Duodenal mucosa (tissue), 2 donors: ENCODE measurements at regions not wholly inside any gene's neighbourhood (a gene's known extent, or its start where the extent isn't known, plus 50 kb on each side); places are given as distances from the start of the nearest gene placed in this dataset.

Experiments used
- H3K27ac ChIP-seq: one replicate; pipeline ENCODE4 v1.7.0; 2013; ENCODE audit warnings: low read depth, low read length
- H3K27me3 ChIP-seq, 2 donors: one replicate each; pipeline ENCODE4 v1.7.0; 2013; ENCODE audit warnings: low read length in 2 of 2, control low read depth in 1 of 2; ENCODE audit not compliant: insufficient read depth in 2 of 2, control insufficient read depth in 1 of 2
- H3K36me3 ChIP-seq, 2 donors: one replicate each; pipeline ENCODE4 v1.7.0; 2013; ENCODE audit warnings: low read length in 2 of 2, control low read depth in 1 of 2; ENCODE audit not compliant: insufficient read depth in 2 of 2, control insufficient read depth in 1 of 2
- H3K4me1 ChIP-seq, 2 donors: one replicate each; pipeline ENCODE4 v1.7.0; 2013; ENCODE audit warnings: low read length in 2 of 2, control low read depth in 1 of 2; ENCODE audit not compliant: insufficient read depth in 2 of 2, control insufficient read depth in 1 of 2
- H3K4me3 ChIP-seq, 2 donors: one replicate each; pipeline ENCODE4 v1.7.0; 2013; ENCODE audit warnings: low read length in 2 of 2, low read depth in 1 of 2
- H3K9ac ChIP-seq, 2 donors: one replicate each; pipeline ENCODE4 v1.7.0; 2013; ENCODE audit warnings: low read length in 2 of 2, low read depth in 1 of 2
- H3K9me3 ChIP-seq, 2 donors: one replicate each; pipeline ENCODE4 v1.7.0; 2013; ENCODE audit warnings: low read length in 2 of 2, control low read depth in 1 of 2; ENCODE audit not compliant: control insufficient read depth in 1 of 2

DNA sequence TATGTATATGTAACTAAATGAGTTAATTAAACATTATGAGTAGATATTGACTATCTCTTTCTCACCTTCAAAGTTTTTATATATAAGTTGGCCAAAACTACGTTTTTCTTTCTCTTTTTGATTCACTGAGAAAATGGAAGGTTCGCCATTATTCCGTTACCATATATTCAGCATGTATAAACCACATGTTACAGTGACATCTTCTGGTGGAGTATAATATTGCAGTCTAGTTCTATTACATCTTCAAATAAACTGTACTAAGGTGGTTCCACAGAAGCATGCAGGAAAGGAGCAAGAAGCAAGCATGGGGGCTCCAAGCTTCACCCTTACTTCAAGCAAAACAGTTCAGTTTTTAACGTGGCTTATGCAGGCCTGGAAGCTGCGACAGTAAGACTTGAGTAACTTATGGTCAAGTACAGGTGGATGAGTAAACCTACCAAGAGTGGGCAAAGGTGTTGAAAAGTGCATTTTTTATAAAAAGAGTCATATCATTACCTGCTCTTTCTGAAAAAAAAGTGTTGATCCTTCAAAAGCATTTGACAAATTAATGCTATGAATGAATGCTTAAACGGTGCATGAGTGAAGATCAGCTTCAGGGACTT, 129.8 kb upstream of the RAB6C start:
- Histone ChIP-seq H3K27ac (no peak overlapping the region), H3K9ac (no peak overlapping the region), H3K4me3 (no peak overlapping the region), H3K36me3 (no peaks in the 10 kb centered on the region), H3K9me3 (no peaks in the 10 kb centered on the region), H3K4me1 (no peaks in the 10 kb centered on the region), H3K27me3 (no peaks in the 10 kb centered on the region)

DNA sequence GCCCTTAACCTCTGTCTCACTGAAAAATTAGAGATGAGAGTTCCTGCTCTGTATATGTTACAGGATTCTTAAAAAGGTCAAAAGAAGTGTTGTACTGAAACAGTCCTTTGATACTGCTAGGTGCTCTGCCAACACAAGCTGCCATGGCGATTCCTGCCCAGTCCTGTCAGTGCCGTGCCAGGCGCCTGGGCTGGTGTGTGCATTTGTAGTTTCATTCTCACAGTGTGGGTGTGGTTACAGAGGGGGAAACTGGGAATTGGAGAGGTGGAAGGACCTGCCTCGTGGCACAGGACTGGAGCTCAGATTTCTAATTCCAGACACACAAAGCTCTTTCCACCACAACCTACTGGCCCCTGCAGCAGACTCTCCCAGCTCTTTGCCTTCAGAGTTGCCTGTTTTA, 122.3 kb upstream of the RAB6C start:
- Histone ChIP-seq H3K9me3 (no peaks in the 10 kb centered on the region), H3K4me1 (no peaks in the 10 kb centered on the region), H3K27ac (no peak overlapping the region), H3K9ac (no peak overlapping the region), H3K27me3 (no peaks in the 10 kb centered on the region), H3K4me3 (no peak overlapping the region), H3K36me3 (no peaks in the 10 kb centered on the region)

DNA sequence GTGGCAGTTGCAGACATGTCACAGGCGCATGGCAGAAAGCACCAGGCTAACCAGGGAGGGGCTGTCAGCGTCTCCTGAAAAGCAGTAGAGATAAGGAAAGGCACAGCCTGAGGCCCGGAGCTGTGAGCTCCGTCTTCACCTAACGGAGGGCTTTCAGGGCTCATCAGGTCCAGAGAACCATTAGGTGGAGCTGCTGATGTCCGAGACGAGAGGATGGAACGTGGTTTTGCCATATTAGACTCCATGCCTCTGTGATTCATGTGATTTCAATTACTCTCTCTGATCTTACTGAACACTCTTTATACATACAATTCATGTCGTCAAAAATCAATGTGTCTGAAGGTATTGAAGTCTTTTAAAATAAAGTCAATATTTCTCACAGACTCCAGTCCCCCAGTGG, 120.3 kb upstream of the RAB6C start:
- no peak overlapping the region for H3K27ac ChIP-seq
- no peaks in the 10 kb centered on the region for H3K9me3 ChIP-seq
- no peak overlapping the region for H3K4me3 ChIP-seq
- no peaks in the 10 kb centered on the region for H3K36me3 ChIP-seq
- no peaks in the 10 kb centered on the region for H3K27me3 ChIP-seq
- H3K4me1 ChIP-seq = no peaks in the 10 kb centered on the region
- H3K9ac ChIP-seq = no peak overlapping the region

DNA sequence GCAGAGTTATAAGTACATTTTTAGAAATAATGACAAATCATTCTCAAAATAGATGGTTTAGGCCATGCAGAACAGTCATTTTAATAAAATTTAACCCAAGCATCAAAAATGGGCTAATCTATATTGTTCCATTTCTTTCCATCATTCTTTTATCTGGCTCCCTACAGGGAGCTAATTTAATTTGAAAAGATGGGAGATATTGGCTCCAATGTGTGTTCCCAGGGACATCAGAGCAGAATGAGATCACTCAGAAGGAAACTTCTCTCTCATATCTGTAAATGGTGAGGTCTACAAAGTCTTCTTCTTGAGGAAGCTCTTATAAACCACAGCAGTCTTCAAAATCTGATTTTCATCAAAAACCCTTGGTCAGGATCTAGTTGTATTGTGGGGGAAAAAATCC, 119.4 kb upstream of the RAB6C start:
- Histone ChIP-seq H3K9ac (no peak overlapping the region), H3K36me3 (no peaks in the 10 kb centered on the region), H3K27ac (no peak overlapping the region), H3K4me1 (no peaks in the 10 kb centered on the region), H3K27me3 (no peaks in the 10 kb centered on the region), H3K9me3 (no peaks in the 10 kb centered on the region), H3K4me3 (no peak overlapping the region)

DNA sequence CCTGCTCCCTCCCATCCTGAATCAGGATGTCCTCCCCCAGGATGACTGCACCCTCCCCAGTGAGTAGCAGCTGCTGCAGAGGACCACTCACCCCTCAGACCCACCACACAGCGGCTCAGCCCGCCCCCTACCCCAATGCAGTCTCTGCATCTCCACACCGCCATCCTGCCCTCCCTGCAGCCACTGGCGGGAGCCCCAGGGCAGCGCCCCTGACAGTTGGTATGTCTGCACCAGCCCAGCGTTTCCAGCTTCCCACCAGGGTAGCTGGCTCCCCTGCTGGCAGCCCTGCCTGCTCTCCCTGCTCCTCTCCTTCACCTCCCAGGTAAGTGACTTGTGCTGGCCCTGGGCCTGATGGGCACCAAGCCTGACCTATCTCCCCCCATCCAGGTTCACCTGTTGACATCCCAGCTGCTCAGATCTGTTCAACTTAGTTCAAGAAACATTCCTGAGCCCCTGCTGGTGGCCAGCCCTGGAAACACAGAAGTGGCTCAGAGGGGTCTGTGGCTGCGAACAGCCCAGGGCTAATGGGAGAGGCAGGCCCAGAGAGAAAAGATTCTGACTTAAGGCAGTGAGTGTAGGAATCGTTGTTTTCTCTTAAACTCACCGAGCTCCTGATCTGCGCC, 117.7 kb upstream of the RAB6C start:
- Histone ChIP-seq H3K9me3 (no peaks in the 10 kb centered on the region), H3K27ac (no peak overlapping the region), H3K36me3 (no peaks in the 10 kb centered on the region), H3K27me3 (no peaks in the 10 kb centered on the region), H3K9ac (no peak overlapping the region), H3K4me3 (no peak overlapping the region), H3K4me1 (no peaks in the 10 kb centered on the region)

DNA sequence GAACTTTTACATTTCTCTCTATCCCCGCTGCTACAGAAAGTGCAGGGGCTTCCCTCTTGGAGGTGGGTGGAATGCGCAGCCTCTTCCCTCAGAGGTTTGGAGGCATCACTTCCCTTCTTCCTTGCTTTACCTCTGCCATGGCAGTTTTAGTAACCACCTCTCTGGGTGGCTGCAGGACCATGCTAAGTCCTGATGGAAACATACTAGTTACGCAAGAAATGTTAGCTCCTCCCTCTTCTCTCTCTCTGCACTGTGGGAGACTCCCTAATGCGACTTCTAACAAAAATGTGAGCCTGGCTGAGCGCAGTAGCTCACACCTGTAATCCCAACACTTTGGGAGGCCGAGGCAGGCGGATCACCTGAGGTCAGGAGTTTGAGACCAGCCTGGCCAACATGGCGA, 116.8 kb upstream of the RAB6C start:
- Histone ChIP-seq H3K36me3 (no peaks in the 10 kb centered on the region), H3K4me1 (no peaks in the 10 kb centered on the region), H3K4me3 (no peak overlapping the region), H3K27me3 (no peaks in the 10 kb centered on the region), H3K9ac (no peak overlapping the region), H3K27ac (no peak overlapping the region), H3K9me3 (no peaks in the 10 kb centered on the region)

DNA sequence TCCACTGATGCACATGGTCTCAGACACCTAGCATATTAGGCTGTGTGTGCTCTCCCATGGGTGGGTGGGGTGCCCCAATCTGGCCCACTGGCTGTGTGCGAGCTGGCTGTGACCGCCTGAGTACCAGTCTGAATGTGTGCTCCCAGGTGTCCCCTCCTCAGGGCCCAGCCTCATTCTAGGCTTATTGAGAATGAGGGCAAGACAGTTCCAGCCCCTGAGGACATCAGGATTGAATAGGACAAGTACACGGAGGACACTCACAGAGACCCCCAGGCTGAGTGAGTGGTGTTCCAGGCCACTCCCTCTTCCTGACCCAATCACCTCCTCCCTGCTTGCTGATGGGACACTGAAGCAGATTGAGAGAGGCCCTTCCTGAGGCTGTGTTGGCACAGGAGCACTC, 116.1 kb upstream of the RAB6C start:
- H3K4me1 ChIP-seq = no peaks in the 10 kb centered on the region
- no peaks in the 10 kb centered on the region for H3K9me3 ChIP-seq
- no peaks in the 10 kb centered on the region for H3K27me3 ChIP-seq
- no peak overlapping the region for H3K4me3 ChIP-seq
- no peak overlapping the region for H3K9ac ChIP-seq
- H3K36me3 ChIP-seq = no peaks in the 10 kb centered on the region
- H3K27ac ChIP-seq = no peak overlapping the region

DNA sequence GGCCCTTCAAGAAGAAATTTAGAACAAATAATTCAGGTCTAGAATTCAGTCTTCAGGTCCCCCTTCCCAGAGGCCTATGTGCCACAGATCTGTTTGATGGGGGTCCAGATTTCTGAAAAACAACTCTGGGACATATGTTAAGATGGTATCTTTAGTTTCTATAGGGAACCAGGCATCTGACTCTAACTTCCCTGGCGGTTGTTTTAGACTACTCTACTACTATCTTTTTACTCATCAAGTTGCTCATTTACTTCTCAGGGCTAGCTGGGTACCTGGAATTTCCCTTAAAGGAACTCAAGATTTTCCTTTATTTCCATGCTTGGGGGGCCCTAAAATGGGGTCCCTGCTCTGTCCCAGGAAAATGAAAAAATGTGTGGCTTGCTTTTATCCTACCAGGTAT, 114.7 kb upstream of the RAB6C start:
- Histone ChIP-seq H3K4me1 (no peaks in the 10 kb centered on the region), H3K27me3 (no peaks in the 10 kb centered on the region), H3K36me3 (no peaks in the 10 kb centered on the region), H3K27ac (no peak overlapping the region), H3K4me3 (no peak overlapping the region), H3K9ac (no peak overlapping the region), H3K9me3 (no peaks in the 10 kb centered on the region)

DNA sequence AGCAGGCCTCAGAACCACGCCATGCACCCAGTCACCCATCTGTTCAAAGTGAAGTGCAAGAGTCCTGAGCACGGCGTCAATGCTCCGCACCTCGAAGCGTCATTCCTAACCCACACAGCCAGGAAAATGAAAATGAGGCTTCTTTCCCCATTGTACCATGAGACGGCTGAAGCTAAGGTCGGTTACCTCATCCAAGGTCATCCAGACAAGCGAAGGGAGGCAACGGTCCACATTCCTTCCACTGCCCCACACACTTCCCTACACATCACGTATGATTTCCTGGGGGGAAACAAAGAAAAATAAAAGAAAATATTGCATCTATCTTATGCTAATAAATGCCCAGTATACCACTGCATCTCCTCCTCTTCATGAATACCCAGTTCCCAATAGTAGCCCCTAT, 113.5 kb upstream of the RAB6C start:
- Histone ChIP-seq H3K36me3 (no peaks in the 10 kb centered on the region), H3K27ac (no peak overlapping the region), H3K4me3 (no peak overlapping the region), H3K9me3 (no peaks in the 10 kb centered on the region), H3K27me3 (no peaks in the 10 kb centered on the region), H3K9ac (no peak overlapping the region), H3K4me1 (no peaks in the 10 kb centered on the region)

DNA sequence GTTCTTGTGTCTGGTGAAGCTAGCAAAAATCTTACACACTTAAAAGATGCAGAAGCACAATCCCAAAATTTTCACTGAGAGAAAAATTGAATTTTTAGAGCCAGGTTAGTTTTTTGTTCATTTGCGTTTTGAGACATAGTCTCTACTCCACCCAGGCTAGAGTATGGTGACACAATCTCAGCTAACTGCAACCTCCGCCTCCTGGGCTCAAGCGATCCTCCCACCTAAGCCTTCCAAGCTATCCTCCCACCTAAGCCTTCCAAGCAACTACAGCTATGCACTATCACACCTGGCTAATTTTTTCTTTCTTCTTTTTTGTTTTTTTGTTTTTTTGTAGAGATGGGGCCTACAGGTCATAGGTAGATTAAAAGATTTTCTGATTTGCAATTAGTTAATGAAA, 113.1 kb upstream of the RAB6C start:
- no peaks in the 10 kb centered on the region for H3K9me3 ChIP-seq
- H3K4me1 ChIP-seq = no peaks in the 10 kb centered on the region
- H3K27me3 ChIP-seq = no peaks in the 10 kb centered on the region
- no peak overlapping the region for H3K27ac ChIP-seq
- H3K9ac ChIP-seq = no peak overlapping the region
- H3K36me3 ChIP-seq = no peaks in the 10 kb centered on the region
- H3K4me3 ChIP-seq = no peak overlapping the region

DNA sequence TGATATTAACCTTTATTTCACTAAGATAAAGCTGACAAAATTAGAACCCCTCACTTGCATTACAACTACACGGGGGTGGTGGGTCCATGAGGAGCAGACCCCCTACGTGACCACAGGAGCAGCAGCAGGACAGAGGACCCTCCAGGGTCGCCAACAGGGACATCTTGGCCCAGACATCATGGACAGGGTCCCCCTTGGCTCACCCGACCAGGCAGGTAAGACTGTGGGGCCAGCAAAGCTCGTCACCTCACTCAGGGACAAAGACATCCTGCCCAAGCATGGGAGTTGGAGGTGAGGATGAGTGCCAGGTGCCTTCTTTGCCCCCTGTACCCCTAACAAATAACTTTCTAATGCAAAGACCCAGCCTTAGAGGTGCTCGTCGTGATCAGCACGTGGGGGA, 111.3 kb upstream of the RAB6C start:
- H3K4me3 ChIP-seq = no peak overlapping the region
- H3K27me3 ChIP-seq = no peaks in the 10 kb centered on the region
- H3K36me3 ChIP-seq = no peaks in the 10 kb centered on the region
- no peaks in the 10 kb centered on the region for H3K4me1 ChIP-seq
- H3K9me3 ChIP-seq = no peaks in the 10 kb centered on the region
- H3K27ac ChIP-seq = no peak overlapping the region
- no peak overlapping the region for H3K9ac ChIP-seq
